ENCODE measurements at regions not wholly inside any gene's neighbourhood (a gene's known extent, or its start where the extent isn't known, plus 50 kb on each side); places are given as distances from the start of the nearest gene placed in this dataset.

DNA sequence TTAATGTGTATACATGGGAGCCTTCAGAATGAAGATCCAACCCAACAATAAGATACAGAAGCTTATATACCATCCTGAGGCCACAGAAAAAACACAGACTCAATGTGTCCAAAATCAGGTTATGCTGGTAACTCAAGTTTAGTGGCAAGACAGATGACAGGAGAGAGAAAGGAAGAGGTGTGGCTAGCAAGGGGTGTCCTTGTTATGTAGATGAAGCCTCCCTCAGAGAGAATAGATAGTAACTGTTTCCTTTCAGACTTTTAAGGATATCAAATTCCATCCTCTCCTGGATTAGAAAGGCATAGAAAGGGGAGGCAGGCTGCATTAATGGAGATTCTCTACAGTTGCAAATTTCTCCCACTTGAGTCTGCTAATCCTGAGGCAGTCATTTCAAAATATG is 447.4 kb downstream of the GABRB3 start:
- Histone ChIP-seq H3K4me2 (ENCODE audit: low read length) (no peak overlapping the region), H2AFZ (ENCODE audit: low read depth, low read length, poor library complexity, severe bottlenecking) (no peak overlapping the region), H3K36me3 (ENCODE audit: control insufficient read depth in 1 of 2, insufficient read depth in 2 of 2, low read length in 2 of 2) (no peaks in the 10 kb centered on the region), H3K4me3 (replicated peaks in 1 of 2; ENCODE audit: low read depth in 1 of 2, low read length in 2 of 2) (no peak overlapping the region), H4K20me1 (ENCODE audit: insufficient read depth) (no peaks in the 10 kb centered on the region), H3K27me3 (ENCODE audit: insufficient read depth, low read length) (no peaks in the 10 kb centered on the region), H3K27ac (ENCODE audit: low read depth, low read length) (no peak overlapping the region), H3K9ac (ENCODE audit: low read length) (no peak overlapping the region), H3K4me1 (ENCODE audit: control insufficient read depth in 1 of 2, insufficient read depth in 2 of 2, low read length in 2 of 2) (no peaks in the 10 kb centered on the region), H3K9me3 (ENCODE audit: control insufficient read depth in 1 of 2, insufficient read depth in 1 of 2, low read depth in 1 of 2, low read length in 2 of 2) (peaks cover 0 to 27% of the 10 kb centered on the region in 2 experiments; a peak in 3 of 4 replicates), H3K79me2 (ENCODE audit: insufficient read depth, low read length) (no peaks in the 10 kb centered on the region), H3K9me2 (ENCODE audit: insufficient read depth) (no peaks in the 10 kb centered on the region)
- no TSS peak for BruUV-seq (replicated peaks)
- POLR2A ChIA-PET: no interaction called here
- intact Hi-C loops (cut with micrococcal nuclease): no loop called here
- no peak for DNase-seq (ENCODE audit: low read depth, low spot score)
- no peak for ATAC-seq
- no peak for TF ChIP-seq SRF (IDR thresholded peaks at IDR 0.05; ENCODE audit: low read depth)
- TF ChIP-seq JUND (IDR thresholded peaks at IDR 0.05): no peak
- TF ChIP-seq, protein P1, sequence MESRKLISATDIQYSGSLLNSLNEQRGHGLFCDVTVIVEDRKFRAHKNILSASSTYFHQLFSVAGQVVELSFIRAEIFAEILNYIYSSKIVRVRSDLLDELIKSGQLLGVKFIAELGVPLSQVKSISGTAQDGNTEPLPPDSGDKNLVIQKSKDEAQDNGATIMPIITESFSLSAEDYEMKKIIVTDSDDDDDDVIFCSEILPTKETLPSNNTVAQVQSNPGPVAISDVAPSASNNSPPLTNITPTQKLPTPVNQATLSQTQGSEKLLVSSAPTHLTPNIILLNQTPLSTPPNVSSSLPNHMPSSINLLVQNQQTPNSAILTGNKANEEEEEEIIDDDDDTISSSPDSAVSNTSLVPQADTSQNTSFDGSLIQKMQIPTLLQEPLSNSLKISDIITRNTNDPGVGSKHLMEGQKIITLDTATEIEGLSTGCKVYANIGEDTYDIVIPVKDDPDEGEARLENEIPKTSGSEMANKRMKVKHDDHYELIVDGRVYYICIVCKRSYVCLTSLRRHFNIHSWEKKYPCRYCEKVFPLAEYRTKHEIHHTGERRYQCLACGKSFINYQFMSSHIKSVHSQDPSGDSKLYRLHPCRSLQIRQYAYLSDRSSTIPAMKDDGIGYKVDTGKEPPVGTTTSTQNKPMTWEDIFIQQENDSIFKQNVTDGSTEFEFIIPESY (IDR thresholded peaks at IDR 0.05; ENCODE audit: extremely low read depth, insufficient replicate concordance, low read length): no peak
- TF ChIP-seq FOSL1 (IDR thresholded peaks at IDR 0.05; ENCODE audit: low read depth): no peak
- no peak for TF ChIP-seq CEBPB (IDR thresholded peaks at IDR 0.05; ENCODE audit: low read depth)
- TF ChIP-seq, protein P2, sequence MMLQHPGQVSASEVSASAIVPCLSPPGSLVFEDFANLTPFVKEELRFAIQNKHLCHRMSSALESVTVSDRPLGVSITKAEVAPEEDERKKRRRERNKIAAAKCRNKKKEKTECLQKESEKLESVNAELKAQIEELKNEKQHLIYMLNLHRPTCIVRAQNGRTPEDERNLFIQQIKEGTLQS (IDR thresholded peaks at IDR 0.05): no peak
- TF ChIP-seq EZH2phosphoT487 (IDR thresholded peaks at IDR 0.05; ENCODE audit: borderline replicate concordance): no peak
- no peak for TF ChIP-seq EZH2 (IDR thresholded peaks at IDR 0.05)
- TF ChIP-seq EGR1 (IDR thresholded peaks at IDR 0.05; ENCODE audit: low read depth): no peak
- no peak for TF ChIP-seq POLR2A (IDR thresholded peaks at IDR 0.05; ENCODE audit: borderline replicate concordance, extremely low read depth, insufficient read depth, insufficient read length)
- no peak for TF ChIP-seq SIN3A (IDR thresholded peaks at IDR 0.05; ENCODE audit: low read depth)
- TF ChIP-seq POLR2AphosphoS5 (IDR thresholded peaks at IDR 0.05; ENCODE audit: low read depth, low read length): no peak
- no peak for TF ChIP-seq ZFX (IDR thresholded peaks at IDR 0.05)
- no peak for TF ChIP-seq ZNF274 (IDR thresholded peaks at IDR 0.05; ENCODE audit: low read depth, low read length)
- TF ChIP-seq TCF7L2 (IDR thresholded peaks at IDR 0.05; ENCODE audit: borderline replicate concordance, extremely low read depth, insufficient read depth, insufficient read length): no peak
- RAD21 ChIA-PET (ENCODE audit: low non-redundant PET in 1 of 2, low total read pairs in 2 of 2, uncharacterized antibody in 2 of 2, unreplicated experiment in 2 of 2): no interaction called here
- CTCF ChIA-PET: no interaction called here
